ENCODE measurements at regions not wholly inside any gene's neighbourhood (a gene's known extent, or its start where the extent isn't known, plus 50 kb on each side); places are given as distances from the start of the nearest gene placed in this dataset.

GRCh38 chr12:81811778-81812125 is 52.6 kb upstream of the PPFIA2 start:
- no peak for TF ChIP-seq CTCF (IDR thresholded peaks at IDR 0.05)
- TF ChIP-seq EP300 (IDR thresholded peaks at IDR 0.05) = no peak
- TF ChIP-seq POLR2A (IDR thresholded peaks at IDR 0.05) = no peak

Measured in upper lobe of left lung (tissue), 4 donors.